NCI-H1694 treated with DMSO at 0.1 percent for 48 hours (cell line): ENCODE measurements at regions not wholly inside any gene's neighbourhood (a gene's known extent, or its start where the extent isn't known, plus 50 kb on each side); places are given as distances from the start of the nearest gene placed in this dataset.

ENCODE experiments used
- DNase-seq: peaks from one replicate; lab custom pipeline; 2025; lab: John Stamatoyannopoulos, UW

- no peak for DNase-seq
Observed at GRCh38 chr2:196399096-196399495, 227.7 kb upstream of the STK17B start.

- no peak for DNase-seq
Observed at GRCh38 chr2:196399722-196400691, 228.6 kb upstream of the STK17B start.

- DNase-seq, result no peak
Observed at GRCh38 chr2:196403471-196403870, 232.1 kb upstream of the STK17B start.

GRCh38 chr2:196404276-196404675 lies 232.9 kb upstream of the STK17B start:
- DNase-seq, result no peak

- DNase-seq, result no peak
Observed at GRCh38 chr2:196407675-196408264, 231.7 kb upstream of the CCDC150 start.

- DNase-seq, result no peak
Observed at GRCh38 chr2:196409376-196409775, 230.1 kb upstream of the CCDC150 start.

- DNase-seq, result no peak
Observed at GRCh38 chr2:196410008-196410407, 229.5 kb upstream of the CCDC150 start.

GRCh38 chr2:196413821-196414274 lies 225.7 kb upstream of the CCDC150 start:
- no peak for DNase-seq

GRCh38 chr2:196415384-196415783 lies 224.1 kb upstream of the CCDC150 start:
- DNase-seq, result no peak

- DNase-seq, result no peak
Observed at GRCh38 chr2:196420143-196420542, 219.4 kb upstream of the CCDC150 start.

GRCh38 chr2:196421880-196422279 lies 217.6 kb upstream of the CCDC150 start:
- DNase-seq, result no peak

GRCh38 chr2:196422361-196422760 lies 217.2 kb upstream of the CCDC150 start:
- no peak for DNase-seq

GRCh38 chr2:196426122-196426521 lies 213.4 kb upstream of the CCDC150 start:
- no peak for DNase-seq

- no peak for DNase-seq
Observed at GRCh38 chr2:196427986-196428634, 211.4 kb upstream of the CCDC150 start.

GRCh38 chr2:196431076-196431475 lies 208.4 kb upstream of the CCDC150 start:
- DNase-seq, result no peak

GRCh38 chr2:196431957-196432356 lies 207.6 kb upstream of the CCDC150 start:
- DNase-seq, result peak; percentile 57

GRCh38 chr2:196433116-196433515 lies 206.4 kb upstream of the CCDC150 start:
- DNase-seq, result no peak

GRCh38 chr2:196434217-196434616 lies 205.3 kb upstream of the CCDC150 start:
- DNase-seq, result no peak

GRCh38 chr2:196435189-196435588 lies 204.3 kb upstream of the CCDC150 start:
- DNase-seq, result no peak

GRCh38 chr2:196437626-196438025 lies 201.9 kb upstream of the CCDC150 start:
- no peak for DNase-seq

- DNase-seq, result no peak
Observed at GRCh38 chr2:196439760-196440159, 199.8 kb upstream of the CCDC150 start.

- no peak for DNase-seq
Observed at GRCh38 chr2:196440413-196440812, 199.1 kb upstream of the CCDC150 start.

GRCh38 chr2:196441527-196441926 lies 198.0 kb upstream of the CCDC150 start:
- no peak for DNase-seq
